22Rv1 (cell line): ENCODE measurements at regions not wholly inside any gene's neighbourhood (a gene's known extent, or its start where the extent isn't known, plus 50 kb on each side); places are given as distances from the start of the nearest gene placed in this dataset.
"Not testable (repeated sequence)": the region's sequence is repeated elsewhere in the genome, so short reads cannot be mapped to it uniquely, and the experiment has no call there.

Experiments
- H3K27ac ChIP-seq: fragments of 450-650 bp; 2 replicates; pipeline ENCODE4 v1.5.1; 2017
- CTCF ChIP-seq: fragments of 450-650 bp; IDR thresholded peaks from 2 replicates; pipeline ENCODE4 v1.5.1; 2017; ENCODE audit warnings: mild to moderate bottlenecking
- ZFX ChIP-seq: fragments of 450-650 bp; IDR thresholded peaks from 2 replicates; pipeline ENCODE4 v1.6.1; 2017; ENCODE audit warnings: antibody characterized with exemption, borderline replicate concordance

- no peak for TF ChIP-seq ZFX
- TF ChIP-seq CTCF, result no peak
- no peak overlapping the region for H3K27ac ChIP-seq
These were observed 71.3 kb upstream of the TBL1X start for GRCh38 chrX:9393571-9393970.

GRCh38 chrX:9394212-9394611 lies 70.6 kb upstream of the TBL1X start:
- no peak for TF ChIP-seq CTCF
- no peak for TF ChIP-seq ZFX
- no peak overlapping the region for H3K27ac ChIP-seq

DNA sequence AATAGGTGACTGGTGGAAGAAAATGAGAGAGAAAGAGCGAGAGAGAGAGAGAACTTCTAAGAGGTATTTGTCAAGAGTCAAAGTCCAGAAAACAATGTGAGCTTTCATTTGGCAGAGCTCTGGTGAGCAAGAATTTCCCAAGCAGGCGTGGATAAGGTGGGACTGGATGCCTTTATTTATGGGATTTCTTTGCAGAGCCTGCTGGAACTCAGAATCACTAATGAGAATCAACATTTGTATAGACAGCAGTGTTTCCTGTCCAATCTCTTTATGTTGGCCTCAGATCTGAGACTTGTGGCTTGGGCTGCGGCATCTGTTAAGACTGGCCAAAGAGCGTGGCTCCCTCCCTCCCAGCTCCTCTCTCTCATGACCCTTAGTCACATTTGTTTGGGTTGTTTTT lies 67.9 kb upstream of the TBL1X start:
- H3K27ac ChIP-seq, result no peak overlapping the region
- TF ChIP-seq CTCF (no peak), ZFX (no peak)

- TF ChIP-seq ZFX (no peak), CTCF (no peak)
- no peak overlapping the region for H3K27ac ChIP-seq
These were observed 63.8 kb upstream of the TBL1X start for GRCh38 chrX:9401051-9401450.

GRCh38 chrX:9403374-9403773 lies 61.5 kb upstream of the TBL1X start:
- no peak overlapping the region for H3K27ac ChIP-seq
- TF ChIP-seq CTCF, result no peak
- TF ChIP-seq ZFX, result no peak

DNA sequence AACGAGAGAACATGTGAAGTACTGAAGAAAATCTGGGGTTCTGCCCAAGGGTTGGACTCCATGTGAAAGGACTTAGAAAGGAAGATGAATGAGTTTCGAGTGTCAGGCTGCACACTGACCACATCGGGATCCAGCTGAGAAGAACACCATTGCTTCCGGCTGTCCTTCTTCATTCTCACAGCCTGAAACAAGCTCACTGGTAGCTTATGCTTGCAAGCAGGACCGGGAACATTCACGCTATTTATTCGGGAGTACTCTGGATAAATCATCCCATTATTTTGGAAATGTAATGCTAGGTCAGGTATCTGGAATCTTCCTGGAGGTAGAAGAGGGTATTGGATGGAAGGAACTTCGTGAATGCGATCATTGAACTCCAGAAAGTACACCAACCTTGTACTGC lies 59.2 kb upstream of the TBL1X start:
- not testable (repeated sequence) for H3K27ac ChIP-seq

- not testable (repeated sequence) for H3K27ac ChIP-seq
These were observed 54.0 kb upstream of the TBL1X start for GRCh38 chrX:9410889-9411288.

GRCh38 chrX:9411682-9412081 lies 53.2 kb upstream of the TBL1X start:
- H3K27ac ChIP-seq, result not testable (repeated sequence)

- H3K27ac ChIP-seq, result no peak overlapping the region
- no peak for TF ChIP-seq CTCF
- no peak for TF ChIP-seq ZFX
These were observed 50.4 kb upstream of the TBL1X start for GRCh38 chrX:9414416-9414815.
